ENCODE measurements at regions not wholly inside any gene's neighbourhood (a gene's known extent, or its start where the extent isn't known, plus 50 kb on each side); places are given as distances from the start of the nearest gene placed in this dataset.

GRCh38 chr6:113744861-113745260, 112.3 kb upstream of the MARCKS start:
- TF ChIP-seq CTCF (conservative IDR thresholded peaks at IDR 0.05) (no peak), ZFX (IDR thresholded peaks at IDR 0.05) (no peak)

Measured in C4-2B (cell line).